NCI-H146 (cell line): ENCODE measurements at regions not wholly inside any gene's neighbourhood (a gene's known extent, or its start where the extent isn't known, plus 50 kb on each side); places are given as distances from the start of the nearest gene placed in this dataset.

ENCODE experiments used
- DNase-seq: peaks from one replicate; lab custom pipeline; 2025; lab: John Stamatoyannopoulos, UW

DNA sequence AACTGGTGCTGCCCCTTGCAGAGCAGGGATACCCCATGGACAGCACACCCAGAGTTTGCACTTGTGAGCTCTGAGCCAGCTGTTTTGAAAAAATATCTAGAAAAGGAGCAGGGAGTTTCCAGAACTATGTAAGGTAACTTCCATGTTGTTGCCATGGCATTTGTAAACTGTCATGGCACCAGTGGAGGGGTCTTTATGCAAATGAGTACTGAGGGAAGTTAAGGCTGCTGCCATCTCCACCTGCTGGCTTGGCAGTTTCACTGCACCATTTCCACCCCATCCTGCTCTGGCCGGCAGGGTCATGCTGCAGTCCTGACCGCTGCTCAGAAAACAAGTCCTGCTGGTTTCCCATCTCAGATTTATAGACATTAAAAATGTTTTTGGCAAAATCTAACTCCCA is 52.3 kb upstream of the SNTG2 start:
- DNase-seq = no peak

DNA sequence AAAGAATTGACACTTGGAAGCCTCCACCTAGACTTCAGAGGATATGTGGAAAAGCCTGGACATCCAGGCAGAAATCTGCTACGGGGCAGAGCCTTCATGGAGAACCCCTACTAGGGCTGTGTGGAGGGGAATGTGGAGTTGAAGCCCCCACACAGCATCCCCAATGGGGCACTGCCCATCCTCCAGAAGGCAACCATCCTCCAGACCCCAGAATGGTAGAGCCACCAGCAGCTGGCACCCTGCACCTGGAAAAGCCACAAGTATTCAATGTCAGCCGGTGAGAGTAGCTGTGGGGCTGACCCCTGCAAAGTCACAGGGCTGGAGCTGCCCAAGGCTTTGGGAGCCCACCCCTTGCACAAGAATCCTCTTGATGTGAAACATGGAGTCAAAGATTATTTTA is 53.6 kb upstream of the SNTG2 start:
- no peak for DNase-seq

DNA sequence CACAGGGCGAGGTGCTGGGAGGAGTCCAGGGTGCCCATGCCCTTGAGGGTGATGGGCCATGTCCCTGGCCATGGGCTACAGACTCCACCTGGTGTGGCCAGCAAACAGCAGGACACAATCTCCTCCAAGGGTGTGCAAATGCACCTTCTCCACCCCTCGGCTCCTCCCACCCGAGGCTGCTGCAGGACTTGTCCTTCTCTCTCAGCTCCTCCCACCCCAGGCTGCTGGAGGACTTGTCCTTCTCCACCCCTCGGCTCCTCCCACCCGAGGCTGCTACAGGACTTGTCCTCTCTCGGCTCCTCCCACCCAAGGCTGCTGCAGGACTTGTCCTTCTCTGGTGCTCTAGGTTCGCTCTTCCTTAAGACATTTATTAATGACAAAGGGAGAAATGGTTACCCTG is 57.3 kb upstream of the SNTG2 start:
- no peak for DNase-seq

DNA sequence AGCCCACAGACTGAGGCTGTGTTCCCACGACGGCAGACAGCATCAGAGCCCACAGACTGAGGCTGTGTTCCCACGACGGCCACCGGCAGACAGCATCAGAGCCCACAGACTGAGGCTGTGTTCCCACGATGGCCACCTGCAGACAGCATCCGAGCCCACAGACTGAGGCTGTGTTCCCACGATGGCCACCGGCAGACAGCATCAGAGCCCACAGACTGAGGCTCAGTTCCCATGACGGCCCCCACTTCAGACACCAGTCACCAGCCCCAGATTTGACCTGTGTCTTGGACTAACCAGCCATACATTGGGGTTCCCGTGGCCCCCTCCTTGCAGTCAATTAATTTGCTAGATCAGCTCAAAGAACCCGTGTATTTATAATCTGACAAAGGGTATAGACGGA is 57.8 kb upstream of the SNTG2 start:
- DNase-seq = no peak

DNA sequence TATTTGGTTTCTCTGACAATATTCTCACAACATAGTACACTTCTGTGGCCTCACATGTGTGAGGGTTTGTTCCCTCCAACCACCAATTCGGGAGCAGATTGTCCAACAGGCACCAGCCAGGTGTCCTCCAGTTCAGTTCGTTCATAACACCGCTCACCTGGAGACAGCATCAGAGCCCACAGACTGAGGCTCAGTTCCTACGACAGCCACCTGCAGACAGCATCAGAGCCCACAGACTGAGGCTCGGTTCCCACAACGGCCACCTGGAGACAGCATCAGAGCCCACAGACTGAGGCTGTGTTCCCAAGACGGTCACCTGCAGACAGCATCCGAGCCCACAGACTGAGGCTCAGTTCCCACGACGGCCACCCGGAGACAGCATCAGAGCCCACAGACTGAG is 58.2 kb upstream of the SNTG2 start:
- DNase-seq = no peak

DNA sequence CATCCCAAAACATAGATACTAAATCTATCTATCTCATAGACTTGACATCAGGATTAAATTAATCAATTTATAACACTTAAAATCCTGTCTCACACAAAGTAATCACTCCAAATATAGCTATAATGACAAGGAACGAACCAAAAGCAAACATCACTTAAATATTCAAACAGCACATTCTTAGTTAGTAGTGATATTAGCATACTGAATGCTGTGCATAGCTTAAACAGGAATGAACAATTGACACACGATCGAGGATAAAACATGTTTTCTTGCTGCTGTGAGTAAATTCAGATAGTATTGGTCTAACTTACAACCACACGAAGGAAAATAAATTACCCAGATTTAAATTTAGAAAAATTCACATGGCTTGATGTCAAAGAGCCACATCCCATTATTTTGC is 58.9 kb upstream of the SNTG2 start:
- DNase-seq = no peak

DNA sequence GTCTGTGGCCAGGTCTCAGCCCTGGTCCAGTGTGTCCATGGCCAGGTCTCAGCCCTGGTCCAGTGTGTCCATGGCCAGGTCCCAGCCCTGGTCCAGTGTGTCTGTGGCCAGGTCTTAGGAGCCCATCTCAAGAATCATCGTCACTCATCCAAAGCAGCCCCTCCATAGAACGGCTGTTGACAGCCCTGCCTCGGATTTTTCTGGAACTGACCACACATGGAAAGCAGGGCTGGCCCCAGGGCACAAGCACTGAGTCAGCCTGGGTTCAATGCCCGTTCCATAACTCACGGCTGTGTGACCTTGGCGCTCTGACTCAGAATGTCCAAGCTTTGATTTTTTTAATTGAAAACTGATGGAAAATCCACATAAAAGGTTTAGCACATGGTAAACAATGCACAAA is 59.9 kb upstream of the SNTG2 start:
- DNase-seq = no peak

DNA sequence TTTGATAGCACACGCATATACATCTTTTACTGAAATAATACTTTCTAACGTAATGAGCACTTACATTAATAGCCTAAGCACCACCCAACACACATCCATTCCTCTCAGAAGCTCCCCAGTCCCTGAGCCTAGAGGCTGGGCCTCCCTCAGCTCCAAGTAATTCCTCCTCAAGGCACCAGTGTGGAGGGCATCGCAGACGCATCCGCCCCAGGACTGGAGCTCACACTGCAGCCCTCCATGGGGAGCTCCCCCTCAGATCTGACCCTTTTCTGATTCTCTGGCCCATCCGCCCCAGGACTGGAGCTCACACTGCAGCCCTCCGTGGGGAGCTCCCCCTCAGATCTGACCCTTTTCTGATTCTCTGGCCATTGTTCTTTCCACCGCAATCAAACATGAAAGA is 60.4 kb upstream of the SNTG2 start:
- no peak for DNase-seq

DNA sequence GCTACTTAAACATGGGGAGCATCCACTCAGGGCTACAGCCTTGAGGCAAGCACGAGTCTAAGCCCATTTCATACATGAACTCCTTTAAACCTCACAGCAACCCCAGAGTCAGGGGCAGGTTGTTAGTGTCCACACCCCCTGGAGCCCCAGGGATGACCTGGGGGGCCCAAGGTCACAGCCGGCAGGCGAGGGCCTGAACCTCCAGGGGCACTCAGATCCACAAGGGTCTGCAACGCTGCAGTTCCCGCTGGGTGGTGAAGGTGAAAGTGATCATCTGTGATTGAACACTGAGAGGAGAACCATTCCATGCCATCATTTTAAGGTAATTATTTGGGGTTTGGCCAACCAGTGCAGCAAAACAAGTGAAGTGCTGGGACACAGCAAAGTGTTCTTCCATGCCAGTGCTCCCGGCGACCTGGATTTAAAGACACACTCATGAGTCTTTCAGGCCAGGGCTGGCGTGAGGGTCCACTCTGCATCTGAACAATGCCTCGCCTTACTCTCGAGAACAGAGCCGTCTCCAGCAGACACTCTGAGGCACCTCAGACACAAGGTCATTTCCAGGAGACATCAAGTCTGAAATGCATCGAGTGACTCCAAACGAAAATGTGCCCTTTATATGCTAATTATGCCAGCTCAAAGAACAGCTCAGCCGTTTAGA is 61.6 kb upstream of the SNTG2 start:
- no peak for DNase-seq

DNA sequence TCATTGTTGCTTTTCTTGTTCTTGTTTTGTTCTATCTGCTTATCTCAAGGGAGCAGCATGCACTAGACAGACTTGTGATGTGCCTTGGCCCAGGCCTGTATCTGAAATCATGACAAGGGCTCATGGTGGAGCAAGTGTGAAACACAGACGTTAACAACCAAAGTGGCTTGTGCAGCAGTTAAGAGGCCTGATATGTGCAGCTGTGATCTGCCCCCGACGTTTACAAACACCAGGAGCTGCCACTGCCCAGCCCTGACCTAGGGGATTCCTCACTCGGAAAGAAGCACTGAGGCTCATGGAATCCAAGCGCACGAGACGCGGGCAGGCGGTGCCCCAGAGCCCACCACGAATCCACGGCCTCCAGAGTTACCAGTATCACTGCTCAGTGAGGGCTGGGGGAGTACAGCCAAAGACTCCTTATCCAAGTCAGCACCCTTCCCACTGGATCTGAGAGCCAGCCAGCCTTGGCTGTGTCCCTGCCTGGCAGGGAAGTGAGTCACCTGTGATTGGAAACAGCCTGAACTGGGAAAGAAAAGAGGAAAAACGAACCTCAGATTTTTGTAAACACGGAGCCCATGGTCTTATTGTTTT is 62.3 kb upstream of the SNTG2 start:
- no peak for DNase-seq

DNA sequence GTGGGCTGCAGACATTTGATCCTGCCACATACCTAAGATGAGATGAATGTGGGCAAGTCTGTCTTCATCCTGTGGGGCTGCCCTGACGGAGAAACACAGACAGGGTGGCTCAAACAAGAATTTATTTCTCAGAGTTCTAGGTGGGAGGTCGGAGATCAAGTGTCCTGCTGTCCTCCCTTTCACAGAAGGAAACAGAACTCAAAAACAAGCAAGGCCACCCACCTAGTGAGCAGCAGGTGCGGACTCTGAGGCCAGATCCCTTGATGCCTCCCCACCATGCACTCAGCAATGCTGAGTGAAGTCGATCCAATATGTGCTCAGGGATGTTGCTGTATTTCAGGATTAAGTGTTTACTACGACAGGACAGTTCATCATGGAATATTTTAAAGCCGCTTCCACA is 63.0 kb upstream of the SNTG2 start:
- DNase-seq = no peak

DNA sequence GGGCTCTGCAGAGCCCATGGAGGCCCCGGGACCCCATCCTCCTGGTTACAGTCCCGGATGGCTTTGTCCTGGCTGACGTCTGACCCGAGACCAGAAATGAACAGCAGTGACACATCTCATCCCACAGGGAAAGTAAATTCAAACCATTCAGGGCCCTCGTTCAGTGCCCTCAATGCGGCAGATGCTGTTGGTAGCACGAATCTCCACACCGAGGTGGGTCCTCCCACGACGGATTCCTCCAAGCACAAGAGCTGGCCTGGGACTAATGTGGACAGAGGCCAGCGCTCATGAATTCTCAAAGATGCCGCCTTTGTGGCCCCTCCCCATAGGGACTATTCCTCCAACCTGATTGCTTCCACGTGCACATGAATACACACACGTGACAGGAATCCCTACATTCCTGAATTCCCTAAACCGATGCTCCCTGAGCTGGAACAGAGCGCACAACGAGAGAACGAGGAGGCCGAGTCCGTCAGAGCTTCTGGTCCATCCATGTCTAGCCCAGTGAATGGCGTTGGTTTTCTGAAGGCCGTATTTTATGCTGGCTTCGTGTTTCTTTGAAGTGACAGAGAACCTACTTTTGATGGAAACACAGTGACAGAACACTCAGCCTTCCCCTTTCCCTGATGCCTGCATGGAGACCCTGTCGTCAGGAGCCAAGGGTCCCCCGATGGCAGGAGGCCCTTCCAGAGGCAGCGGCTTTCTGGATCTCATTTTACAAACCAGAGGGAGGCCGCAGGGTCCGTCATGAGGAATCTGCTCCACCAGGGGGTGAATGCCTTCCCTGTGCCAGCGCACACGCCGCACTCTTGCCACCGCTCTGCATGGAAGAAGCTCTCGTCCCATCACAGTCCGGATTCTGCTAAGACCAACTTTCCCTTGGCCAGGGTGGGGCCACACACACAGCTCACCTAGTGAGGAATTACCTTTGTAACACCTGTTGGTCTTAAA is 64.3 kb upstream of the SNTG2 start:
- no peak for DNase-seq

DNA sequence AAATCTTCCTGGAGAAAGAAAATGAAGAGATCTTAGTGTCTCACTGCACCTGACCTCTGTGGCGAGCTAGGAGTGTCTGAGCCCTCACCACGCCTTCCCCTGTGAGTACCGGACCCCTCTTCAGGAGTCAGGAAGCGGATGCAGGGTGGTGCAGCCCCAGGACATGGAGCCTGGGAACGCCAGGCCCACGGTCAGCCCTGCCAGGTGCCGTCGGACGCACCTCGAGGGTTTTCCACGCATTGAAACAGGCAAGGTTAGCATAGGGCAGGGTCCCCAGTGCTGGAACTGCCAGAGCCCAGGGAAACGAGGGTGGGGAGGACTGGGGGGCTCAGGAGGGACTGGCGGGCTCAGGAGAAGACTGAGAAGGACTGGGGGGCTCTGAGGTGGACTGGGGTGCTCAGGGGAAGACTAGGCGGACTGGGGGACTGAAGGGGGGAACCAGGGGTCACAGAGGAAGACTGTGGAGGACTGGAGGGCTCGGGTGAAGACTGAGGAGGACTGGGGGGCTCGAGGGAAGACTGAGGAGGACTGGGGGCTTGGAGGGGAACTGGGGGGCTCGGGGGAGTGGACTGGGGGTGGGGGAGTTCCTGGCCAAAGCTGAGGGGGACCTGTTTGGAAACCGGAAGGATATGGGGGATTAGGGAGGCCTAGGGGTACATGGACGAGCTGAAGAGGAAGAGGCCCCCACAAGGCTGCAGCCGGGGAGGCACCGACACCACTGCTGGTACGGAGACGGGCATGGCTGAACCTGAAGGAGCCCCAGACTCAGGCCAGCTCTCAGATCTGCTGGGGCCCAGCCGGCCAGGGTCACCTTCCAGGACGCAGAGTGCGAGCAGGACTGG is 65.2 kb upstream of the SNTG2 start:
- DNase-seq = no peak

DNA sequence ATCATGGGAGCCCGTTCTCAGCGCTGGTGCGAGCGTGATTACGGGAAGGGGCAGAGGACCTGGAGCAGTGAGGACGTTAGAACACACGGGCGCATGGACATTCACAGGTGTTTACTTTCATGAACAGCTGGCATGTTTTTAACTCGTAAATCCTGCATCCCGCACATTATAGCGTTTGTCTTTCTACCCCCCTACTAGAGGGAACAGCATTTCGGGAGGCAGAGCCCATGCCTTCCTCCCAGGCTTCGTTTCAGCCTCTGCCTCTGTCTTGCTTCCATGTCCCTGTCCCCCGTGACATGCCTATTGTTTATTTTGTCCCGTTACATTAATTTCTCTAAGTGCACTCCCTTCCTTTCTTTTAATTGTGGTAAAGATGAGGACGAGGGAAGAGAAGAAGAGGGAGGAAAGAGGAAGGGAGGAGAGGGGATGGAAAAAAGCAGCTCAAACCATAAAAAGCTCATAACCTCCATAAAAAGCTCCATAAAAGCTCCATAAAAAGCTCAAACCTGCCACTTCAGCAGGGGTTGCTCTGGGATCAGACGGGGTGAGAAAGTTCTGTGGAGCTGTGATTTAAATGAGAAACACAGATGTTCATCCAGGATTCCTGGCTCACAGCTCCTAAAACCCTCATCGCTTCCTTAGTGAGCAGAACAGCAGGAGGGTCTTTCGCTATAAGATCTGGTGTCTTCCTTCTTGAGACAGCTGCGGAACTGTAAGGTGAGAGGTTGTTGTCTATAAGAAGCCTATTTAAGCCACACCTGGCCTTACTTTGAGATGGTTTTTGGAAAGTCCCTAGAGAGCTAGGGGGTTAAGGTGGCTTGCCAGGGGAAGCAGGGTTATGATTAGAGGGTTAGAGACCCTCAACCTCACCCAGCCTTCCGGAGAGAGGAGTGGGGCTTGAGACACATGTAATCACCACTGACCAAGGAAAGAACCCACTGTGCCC is 66.6 kb upstream of the SNTG2 start:
- DNase-seq = no peak

DNA sequence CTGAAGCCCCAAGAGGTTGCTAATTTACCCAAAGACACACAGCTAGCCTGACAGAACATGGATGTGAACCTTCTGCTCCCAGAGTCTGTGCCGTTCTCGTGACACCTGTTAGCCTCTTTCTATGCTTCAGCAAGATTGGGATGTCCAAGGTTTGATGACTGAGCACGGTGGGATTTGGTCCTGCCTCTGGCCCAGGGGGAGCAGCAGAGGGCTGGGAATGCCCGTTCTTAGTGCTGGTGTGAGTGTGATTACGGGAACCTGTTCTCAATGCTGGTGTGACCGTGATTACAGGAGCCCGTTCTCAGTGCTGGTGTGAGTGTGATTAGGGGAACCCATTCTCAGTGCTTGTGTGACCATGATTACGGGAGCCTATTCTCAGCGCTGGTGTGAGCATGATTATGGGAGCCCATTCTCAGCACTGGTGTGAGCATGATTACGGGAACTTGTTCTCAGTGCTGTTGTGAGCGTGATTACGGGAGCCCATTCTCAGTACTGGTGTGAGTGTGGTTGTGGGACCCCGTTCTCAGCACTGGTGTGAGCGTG is 67.3 kb upstream of the SNTG2 start:
- no peak for DNase-seq

DNA sequence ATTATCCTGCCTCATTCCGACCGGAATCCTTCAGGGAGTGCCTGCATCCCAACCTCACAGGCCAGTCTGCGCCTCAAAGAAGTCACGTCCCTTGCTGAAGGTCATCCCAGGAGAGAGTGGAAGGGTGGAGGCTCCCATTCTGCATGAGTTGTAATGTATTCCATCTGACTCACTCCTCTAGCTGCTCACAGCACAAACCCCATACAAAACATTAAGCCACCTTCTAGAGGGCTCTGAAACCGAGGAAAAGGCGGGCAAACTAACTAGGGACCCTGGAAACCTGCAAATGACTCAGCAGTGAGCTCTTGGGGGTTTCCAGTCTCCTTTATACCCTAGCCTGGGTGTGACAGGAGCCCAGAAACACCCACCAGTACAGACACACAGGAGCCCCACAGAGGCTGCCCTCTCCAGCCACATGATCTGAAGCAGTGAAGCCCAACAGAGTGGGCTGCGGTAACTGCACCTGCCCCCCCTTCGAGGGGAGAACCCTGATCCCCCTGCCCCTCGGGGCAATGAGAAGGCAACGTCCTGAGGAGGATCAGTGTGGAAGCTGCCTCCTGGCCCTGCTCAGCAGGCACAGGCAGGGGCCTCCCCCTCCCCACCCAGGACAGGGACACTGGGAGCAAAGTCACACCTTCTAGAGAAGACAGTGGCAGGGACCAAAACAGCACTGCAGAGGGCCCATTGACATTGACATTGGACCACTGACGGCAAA is 69.3 kb upstream of the SNTG2 start:
- no peak for DNase-seq

DNA sequence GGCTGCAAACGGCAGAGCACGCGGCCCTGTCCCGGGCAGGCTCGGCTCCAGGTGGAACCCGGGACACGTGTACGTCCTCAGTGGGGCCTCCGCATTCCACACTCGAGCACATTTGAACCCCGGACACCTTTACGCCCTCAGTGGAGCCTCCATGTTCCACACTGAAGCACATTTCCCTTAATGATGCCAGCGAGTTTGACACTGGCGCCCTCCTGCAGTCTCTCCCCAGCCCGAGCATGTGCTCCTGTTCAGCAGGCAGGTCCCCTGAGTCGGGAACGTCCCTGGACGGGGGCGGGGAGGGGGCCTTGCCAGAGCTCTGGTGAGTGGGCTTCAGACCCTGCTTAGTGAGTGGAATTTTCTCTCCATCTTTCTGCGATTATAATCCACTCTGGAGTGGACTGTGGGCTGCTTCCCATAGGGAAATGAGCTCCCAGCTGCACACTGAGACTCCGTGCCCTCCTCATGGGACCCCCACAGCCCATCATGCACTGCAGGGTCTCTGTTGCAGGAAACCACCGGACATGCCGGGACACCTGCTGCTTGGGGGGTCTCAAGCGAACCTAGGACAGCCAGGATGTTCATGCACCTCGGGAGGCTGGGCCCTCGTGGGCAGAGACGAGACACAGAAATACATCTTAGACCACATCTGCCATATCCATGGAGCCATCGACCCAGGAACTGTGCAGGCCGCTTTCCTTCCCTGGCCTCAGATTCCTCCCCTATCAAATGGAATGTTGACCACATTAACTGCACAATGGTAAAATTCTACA is 70.3 kb upstream of the SNTG2 start:
- no peak for DNase-seq

DNA sequence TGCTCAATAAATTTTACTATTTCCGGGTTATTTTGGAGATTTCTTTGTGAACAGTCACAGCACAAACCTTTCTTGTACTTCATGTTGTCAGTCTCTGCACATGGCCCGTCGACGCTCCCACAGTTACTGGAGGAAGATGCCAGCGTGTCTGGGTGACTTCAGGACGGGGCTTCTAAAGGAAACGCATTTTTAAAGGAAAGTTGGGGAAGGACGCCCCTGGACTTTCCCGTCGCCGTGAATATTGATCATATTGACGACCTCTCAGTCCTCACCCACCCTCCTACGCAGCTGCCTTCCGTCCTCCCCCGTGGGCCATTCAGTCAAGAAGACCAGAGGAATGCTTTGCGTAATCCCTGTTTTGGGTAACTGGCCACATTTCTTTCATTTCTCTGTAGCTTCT is 71.1 kb upstream of the SNTG2 start:
- DNase-seq = no peak

DNA sequence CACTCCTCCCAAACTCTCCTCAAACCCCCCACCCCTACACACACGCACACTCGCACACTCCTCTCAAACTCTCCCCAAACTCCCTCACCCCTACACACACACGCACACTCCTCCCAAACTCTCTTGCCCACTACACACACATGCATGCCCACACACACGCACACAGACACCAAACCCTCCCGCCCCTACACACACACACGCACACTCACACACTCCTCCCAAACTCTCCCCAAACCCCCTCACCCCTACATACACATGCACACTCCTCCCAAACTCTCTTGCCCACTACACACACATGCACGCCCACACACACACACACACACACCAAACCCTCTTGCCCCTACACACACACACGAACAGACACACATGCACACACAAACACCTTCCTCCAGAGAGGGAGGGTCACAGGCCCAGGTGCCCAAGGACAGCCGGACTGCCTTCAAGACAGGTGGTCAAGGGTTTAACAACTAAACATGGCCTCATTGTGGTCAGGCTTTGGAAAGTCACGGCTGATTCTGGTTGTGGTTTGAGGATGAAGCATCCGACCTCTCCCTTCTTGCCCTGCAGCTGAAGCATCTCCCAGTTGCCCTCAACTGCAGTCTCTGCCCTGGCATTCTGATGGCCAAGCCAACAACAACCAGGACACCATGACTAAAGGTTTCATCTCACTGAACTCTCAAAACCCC is 72.3 kb upstream of the SNTG2 start:
- no peak for DNase-seq
